Hematopoietic multipotent progenitor cell treated with erythropoietin and hydrocortisone succinate and interleukin-3 and kit ligand, for 15 days (in vitro differentiated cells): ENCODE measurements at regions not wholly inside any gene's neighbourhood (a gene's known extent, or its start where the extent isn't known, plus 50 kb on each side); places are given as distances from the start of the nearest gene placed in this dataset.

ENCODE experiments used
- DNase-seq: peaks from one replicate; pipeline ENCODE4 v3.0.0-alpha.2; 2015; ENCODE audit warnings: low spot score

DNA sequence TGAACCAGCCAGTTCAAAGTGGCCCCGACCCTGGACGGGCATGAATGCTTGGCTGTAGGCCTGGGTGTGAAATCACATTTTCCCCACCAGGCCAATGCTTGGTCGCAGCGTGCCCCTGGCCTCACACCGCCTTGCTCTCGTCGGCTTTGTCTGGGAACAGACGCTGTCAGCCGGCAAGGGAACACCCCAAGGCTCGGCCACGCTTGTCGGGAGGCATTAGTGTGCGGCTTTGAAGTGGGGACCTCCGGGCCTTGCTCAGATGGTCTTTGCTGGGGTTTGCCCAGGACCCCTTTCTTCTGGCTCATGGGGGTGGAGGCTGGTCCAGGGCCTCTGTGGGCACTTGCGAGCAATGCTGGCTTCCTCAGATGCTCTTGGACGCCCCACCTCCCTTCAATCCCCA, 79.1 kb downstream of the INHBB start:
- DNase-seq = no peak

DNA sequence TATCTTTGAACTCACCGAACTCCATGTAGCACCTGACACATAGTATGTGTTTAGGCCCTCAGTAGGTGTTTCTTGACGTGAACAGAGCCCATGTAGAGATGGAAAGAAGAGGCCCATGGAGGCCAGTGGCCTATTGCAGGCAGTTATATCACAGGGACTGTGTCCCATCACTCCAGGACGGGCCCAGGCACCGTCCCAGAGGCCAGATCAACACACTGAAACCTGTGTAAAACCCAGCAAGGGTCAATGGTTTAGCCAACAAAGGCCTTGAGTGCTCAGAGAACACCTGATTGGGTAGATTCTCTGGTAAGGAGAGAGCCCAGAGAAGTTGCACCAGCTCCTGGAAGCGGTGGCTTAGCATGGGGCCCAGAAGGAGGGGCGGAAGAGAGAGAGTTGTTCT, 82.8 kb downstream of the INHBB start:
- no peak for DNase-seq

DNA sequence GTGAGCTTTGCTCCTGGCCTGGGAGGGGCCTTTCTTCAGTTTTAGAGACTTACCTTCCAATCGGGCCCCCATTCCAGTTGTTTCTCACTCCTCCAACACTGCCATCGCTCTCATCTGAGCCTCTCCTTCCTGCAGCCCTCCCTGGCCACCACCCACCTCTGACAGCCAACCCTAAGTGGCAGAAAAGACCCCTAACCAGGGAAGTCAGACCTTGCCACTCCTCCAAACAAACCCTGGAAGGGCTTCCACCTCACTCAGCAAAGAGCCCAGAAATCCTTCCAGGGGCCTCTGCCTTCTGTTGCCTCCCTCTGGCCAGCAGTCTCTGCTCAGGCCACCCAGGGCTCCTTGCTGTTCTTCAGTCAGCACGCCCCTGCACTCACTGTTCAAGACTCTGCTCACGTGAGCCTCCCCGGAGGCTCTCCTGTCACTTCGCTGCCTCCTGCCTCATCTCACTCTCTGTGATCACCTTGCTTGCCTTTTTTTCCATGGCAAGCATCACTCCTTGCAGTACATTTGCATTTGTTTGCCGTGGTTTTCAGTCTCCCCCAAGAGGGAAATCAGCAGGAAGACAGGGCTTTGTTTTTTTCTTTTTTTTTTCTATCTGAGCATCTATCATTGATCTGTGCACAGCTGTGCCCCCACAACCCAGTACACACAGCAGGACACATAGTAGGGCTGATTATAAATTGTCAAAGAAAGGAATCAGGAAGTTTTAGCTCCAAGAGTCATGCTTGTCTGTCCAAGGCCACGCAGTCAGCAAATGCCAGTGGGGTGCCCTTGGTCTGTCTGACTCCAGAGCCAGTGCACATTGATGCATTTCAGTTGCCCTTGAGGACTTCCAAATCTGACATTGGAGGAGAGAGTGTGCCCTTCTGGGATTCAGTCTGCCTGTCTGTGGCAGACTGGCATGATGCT, 83.9 kb downstream of the INHBB start:
- no peak for DNase-seq

DNA sequence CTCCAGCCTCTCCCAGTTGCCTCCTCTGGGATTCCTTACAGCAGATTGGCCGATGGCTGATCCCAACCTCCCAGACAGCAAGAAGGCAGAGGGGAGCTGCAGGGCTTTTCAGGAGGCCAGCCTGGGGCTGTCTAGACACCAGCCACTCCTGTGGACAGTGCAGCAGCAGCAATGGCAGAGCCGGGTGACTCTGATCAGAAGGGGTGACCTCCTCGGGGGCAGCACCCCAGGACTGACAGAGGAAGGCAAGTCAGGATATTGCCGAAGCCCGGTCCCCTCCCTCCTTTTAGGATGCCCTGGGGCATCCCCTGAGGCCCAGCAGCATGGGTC, 84.5 kb downstream of the INHBB start:
- DNase-seq = no peak

DNA sequence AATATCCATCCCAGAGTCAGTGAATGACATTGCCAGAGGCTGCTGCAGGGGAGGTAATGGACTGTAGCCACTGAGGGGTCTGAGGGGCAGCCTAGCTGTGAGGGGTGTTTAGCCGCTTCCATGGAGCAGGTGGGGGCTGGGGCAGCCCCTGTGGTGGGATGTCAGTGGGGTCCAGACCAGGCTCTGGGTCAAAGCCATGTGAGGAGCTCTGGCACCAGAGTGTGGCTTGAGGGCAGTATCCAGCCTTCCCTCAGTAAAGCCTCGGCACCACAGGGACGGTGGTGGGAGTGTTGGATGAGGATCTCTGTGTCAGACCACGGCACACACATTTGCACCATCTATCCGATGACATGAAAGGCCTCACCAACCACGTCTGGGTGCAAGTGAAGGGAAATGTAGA, 85.0 kb downstream of the INHBB start:
- no peak for DNase-seq

DNA sequence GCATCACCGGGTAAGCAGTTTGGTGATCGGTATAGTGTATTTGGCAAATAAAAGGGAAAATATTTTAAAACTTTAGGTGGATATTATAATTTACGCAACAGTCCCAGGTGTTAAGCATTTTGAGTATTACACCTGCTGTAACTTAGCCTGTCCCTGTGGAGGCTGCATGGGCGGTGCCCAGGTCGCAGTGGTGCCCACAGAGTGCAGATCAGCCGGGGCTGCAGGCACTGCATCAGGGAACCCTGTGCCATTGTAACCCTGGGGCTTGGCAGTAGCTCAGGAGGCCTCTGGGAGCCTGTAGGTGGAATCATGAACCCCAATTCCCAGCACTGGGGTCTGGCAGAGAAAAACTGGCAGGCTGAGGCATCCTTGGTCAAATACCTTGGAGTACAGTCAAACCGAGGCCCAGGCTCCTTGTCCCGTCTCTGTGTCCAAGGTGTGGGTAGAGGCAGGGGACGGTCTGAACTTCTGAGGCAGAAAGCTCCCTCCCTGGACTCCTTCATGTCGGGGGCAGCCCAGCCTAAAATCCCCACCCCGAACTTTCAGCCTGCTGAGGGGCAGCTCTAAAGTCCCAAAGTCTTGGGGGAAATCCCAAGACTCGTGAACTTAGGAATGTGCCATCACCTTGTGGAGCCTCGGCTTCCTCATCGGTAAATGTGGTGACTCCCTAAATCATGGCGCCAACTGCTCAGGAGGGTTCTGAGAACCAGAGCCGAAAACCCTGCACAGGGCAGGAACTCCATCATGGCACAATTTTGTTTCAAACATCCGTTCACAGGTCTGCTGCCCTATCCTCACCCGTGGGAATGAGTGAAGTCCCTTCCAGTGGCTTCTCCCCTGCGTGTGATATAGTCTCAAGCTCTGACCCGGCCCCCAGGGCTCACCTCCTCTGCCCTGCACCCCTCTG, 85.7 kb downstream of the INHBB start:
- DNase-seq = no peak

DNA sequence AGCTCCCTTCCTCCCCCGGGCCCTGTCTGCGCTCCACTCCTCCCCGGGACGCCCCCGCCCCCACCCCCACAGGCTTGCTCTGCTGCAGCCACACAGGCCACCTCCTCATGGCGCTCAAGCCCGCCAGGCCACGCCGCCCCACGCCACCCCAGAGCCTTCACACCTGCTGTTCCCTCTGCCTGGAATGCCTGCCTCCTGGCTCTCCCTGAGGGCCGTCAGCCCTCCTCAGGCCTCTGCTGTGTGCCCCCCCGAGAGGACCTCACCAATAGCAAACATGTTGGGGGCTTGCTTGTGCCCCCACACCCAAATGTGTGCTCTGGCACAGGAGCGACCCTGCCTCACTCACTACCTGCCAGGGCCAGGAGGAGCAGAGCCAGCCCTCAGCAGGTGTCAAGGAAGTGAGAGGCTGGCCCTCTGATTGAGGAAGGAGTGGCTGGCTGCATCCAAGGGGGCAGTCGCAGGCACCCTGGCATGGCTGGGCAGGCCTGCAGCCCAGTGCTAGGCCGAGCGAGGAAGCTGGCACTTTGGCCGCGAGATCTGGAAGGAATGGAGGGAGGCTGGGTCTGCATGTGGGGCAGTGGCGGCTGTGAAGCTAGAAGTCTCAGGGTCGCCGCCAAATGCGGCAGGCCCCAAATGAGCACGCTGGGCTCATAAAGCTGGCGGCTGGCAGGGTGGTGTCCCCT, 86.5 kb downstream of the INHBB start:
- no peak for DNase-seq

DNA sequence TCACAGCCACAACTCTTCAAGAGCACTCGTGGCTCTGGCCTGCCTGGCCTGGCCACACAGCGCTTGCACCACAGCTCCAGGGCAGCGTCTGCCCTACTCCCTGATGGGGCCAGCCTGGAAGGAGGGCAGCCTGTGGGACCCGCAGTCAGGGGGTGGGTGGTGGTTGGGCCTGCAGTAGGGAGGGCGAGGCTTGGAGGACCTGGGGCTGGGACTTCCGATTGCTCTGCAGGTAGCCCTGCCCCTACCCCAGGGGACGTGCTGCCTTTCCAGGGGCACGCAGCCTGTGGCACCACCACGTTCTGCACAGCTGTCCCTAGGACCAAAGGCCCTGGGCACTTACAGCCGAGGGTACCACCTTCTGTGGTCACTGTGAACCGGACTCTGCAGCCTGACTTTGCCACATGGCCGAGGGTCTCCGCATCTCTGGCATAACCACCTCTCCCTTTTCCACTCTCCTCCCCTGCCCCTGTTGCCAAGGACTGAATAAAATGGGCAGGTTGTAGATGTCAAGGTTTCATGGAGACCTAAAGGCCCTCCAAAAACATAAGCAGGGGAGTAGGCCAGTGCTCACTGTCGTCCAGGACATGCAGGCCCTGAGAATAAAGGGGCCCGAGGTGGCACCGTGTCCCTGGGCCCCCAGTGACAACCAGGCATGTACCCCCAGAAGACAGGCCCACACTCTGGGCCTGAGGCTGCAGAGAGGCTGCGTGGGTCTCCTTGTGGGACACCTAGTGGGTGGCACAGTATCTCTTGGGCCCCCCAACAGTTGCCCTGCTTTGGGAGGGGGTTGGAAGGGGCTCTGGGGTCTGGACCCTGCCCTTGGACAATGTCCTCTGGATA, 87.3 kb downstream of the INHBB start:
- DNase-seq = no peak

DNA sequence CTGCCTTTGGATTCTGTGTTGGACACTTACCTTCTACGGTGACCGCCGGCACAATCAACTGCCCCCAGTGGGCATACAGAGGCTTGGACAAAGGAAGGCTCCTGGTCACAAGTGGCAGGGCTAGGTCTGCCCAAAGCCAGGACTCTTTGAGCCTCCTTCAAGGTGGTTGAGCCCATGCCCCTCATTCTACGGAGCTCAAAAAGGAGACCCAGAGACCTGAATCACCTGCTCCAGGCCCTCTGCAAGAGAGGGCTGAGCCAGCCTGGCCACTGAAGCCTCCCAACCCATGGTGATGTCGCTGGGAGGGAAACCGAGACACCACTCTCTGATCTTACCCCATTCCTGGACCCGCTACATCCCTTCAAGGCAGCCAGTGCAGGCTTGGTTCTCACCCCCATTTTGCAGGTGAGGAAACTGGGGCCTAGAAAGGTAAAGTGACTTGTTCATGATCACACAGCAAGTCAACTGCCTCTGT, 87.9 kb downstream of the INHBB start:
- DNase-seq = no peak

DNA sequence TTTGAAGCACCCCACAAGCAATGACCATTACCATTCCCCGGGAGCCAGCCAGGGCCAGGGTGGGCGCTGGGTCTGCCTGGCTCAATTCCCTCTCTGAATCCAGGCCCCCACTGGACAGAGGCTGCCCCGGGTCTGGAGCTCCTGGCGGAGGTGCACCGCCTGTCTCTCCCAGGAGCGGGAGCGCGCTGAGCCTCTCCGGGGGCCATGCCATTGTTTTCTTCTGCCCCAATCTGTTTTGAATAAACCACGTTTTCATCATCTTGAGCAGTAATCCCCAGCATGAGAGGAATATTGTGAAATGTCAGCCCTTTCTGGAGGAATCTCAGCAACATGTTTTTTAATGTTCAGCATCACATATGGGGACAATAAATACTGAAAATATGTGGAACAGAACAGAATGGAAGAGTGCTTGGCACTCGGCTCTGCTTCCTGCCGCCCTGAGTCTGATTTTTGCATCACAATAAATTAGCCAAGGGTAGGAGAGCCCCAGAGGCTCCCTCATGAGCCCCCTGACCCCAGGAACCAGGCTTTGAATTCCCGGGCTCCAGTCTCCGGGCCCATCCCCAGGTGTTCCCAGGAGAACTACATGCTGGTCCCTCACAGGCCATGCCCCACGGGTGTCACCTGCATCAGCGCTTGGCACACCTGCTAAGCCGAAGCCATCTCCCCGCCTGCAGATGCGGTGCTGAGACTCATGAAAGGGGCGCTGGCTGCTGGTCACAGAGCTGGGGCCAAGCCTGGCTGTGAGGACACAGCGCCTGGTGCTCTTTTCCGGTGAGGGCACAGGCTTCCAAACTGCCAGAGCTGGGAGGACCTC, 88.8 kb downstream of the INHBB start:
- no peak for DNase-seq

DNA sequence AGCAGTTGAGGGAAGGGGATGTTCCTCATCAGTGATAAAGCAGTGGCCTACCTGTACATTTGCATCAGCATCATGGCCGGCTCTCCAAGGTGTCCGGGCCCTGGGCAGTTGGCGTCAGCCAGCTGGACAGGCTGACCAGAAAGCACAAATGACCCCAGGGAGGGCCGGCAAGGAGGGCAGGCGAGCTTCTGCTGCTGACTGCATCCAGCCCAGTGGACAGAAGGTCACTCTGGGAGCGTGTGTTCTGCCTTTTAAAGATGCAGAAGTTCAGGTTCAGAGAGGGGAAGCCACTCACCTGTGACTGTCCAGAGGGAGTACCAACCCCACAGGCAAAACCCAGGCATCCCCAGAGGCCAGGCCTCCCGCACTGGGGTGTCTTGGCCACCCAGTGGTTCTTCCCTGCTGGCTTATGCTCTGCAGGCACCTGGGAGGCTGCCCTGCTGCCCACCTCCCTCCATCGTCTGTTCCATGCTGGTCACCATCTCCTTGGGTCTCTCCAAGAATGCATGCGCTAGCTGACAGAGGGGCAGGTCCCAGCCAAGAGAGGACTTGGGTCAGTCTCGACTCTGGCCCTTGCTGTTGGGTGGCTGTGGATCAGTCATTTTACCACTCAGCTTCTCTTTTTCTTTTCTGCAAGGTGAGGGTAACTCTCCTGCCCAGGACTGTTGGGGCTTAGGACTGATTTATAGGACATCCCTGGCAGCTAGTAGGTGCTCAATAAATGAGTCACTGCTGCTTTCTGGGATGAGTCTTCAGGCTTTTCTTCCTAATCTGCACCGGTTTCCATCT, 89.9 kb downstream of the INHBB start:
- no peak for DNase-seq

DNA sequence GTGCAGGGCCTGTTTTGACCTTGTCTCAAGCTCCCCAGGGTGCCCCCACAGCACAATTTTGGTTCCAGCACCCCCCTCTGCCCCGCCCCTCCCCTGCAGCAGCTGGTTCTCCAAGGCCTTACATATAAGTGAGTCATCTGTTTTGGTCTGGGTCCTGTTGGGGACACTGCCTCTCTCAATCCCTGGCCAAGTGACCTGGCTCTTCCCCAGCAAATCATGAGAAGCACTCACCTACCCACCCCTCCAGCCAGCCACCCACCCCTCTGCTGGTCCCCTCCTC, 90.5 kb downstream of the INHBB start:
- no peak for DNase-seq

DNA sequence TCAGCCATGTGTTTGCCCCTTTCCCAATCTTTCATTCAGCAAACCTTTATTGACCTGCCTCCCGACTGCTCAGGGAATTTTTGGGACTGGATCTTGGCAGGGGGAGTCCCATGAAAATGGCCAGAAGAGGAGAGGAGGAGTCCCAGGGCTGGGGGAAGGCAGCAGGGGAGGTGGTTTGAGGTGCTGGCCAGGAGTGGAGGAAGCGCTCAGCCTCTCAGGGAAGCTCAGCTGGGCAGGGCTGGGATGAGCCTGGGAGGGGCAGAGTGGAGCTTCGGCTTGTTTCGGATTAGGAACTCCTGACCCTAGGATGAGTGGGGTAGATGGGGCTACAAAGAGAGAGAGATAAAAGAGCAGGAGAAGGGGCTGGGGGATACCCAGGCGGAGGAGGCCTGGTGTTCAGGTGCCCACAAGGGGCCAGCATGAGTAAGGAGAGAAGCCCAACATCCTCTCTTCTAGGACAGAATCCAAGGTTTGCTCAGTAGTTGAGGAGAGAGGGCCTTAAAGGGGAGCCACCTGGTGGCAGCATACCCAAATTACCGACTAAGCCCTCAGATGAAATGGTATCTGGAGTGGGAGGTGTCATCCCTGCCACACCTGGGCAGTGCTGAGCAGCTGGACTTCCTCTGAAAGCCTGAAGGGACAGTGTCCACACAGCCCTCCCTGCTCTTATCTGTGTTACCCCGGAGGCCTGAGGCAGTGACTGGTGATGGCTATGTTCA, 91.1 kb downstream of the INHBB start:
- peak; percentile 3 for DNase-seq

DNA sequence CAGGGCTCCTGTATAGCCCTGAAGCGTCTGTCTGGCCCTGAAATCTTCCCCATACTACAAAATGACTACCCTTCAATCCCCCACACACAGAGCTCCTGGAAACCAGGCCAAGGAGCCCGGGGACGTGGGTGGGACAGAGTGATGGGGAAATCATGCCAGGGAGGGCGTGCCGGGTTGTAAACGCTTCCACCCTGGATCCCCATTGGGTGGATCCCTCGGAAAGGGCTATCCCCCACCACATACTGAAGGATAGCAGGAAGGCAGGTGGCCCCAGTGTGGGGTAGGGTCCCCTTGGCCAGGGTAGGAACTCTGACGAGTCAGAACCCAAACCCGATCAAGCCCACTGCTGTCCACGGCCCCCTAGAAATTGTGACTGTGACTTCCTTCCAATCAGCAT, 91.7 kb downstream of the INHBB start:
- no peak for DNase-seq

DNA sequence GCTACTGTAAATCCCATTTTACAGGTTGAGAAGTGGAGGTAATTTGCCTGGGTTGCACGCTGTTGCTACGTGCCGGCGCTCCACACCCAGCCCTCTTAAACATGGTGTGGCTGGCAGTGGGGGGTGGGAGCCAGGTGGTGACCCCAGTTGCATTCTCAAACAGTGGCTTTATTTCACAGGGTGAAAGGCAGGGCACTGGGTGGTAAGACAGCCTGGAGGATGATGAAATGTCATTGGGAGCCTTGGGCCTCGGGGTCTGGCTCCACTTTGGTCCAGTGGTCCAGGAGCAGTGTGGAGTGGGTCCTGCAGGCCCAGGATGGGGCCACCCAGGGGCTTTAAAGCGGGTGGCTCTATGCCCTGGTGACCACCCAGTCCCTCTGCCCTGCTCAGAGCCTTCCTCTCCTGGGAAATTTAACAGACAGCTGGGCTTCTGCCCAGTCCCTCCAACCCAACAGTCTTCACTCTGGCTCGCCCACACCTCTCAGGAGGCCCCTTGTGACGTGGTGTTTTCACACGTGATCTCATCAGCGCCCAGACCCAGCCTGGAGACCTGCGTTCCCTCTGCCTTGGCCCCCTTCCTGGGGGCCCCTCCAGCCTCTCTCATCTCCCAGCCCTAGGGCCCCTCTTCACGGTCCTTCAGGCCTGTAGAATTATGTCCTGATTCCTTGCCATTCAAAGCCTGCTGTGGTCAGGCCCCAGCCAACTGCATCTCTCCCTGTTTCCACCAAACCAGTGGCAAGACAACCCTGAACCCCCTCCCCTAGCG, 92.5 kb downstream of the INHBB start:
- DNase-seq = no peak

DNA sequence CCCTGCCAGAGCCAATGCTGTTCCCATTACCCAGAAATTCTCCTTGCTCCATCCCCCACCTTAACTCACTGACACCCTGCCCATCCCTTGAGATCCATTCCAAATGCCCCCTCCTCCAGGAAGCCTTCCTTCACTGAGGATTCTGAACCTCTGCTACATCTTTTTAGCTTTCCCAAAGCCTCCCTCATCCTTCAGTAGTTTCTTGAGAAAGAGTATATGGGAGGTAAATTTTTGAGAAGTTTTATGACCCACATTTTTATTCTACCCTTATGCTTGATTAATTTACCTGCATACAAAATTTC, 93.1 kb downstream of the INHBB start:
- DNase-seq = no peak

DNA sequence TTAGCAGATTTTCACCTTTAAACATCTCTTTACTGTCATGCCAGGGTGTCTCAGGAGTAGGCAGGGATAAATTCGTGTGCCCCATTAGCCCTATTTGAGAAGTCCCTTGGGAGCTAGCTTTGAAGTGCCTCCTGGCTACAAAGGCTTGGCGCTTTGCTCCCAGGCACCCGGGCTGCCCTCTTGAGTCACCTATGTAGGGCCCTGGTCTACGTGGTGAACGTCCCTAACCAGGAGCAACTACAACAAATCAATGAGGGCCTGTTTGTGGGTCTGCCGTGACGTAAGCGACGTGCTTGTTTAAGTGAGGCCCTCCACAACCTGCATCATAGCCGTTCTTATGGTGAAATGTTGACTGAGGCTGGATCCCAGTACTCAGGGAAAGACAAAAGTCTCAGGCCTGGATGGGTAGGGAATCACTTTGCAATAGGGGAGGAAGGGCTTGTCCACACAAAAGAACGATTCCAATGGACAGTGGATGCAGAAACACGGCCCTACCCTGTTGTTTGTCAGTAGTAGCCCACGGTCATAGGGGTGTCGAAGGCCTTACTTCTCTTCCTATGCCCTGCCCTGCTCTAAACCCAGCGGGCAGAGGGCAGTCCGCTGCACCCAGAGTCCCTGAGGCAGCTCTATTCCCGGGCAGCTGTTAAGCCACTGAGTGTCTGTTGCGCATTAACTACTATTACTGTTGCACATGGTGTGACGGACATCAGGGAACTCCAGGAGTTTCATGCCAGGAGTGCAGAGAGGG, 93.9 kb downstream of the INHBB start:
- no peak for DNase-seq
